ENCODE measurements at regions not wholly inside any gene's neighbourhood (a gene's known extent, or its start where the extent isn't known, plus 50 kb on each side); places are given as distances from the start of the nearest gene placed in this dataset.

DNA sequence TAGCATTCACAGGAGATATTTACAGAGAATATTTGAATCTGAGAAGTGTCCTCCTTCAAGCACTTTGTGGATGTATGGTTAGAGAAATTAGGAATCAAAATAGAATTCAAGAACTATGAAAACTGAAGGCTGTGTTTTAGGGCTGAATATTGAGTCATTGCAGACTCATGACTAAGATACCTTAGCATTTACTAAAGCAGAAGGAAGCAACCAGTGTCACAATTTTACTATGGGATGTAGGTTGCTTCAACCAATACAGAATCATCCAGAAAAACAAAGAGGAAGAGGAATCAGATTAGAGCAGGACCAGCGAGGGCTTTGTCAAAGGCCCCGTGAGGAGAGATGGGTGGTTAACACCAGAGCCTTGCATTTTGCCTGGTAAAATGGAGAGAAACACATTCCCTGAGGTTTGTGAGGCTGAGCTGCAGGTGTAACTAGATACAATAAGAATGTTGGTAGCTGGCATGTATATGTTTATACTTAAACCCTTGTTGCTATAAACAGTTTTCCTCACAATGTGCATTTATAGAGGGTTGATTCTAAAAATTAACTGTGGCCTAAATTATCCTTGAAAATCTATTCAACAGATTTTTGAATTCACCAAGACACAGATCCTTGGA, 518.1 kb downstream of the AGTPBP1 start:
- in situ Hi-C loops (cut with MboI; ENCODE audit: low pct_ligation_motif_present in 1 of 4, low pct_unique_long_range_greater_than_20kb in 1 of 4, low sequenced_read_pairs in 3 of 4), result no loop called here

DNA sequence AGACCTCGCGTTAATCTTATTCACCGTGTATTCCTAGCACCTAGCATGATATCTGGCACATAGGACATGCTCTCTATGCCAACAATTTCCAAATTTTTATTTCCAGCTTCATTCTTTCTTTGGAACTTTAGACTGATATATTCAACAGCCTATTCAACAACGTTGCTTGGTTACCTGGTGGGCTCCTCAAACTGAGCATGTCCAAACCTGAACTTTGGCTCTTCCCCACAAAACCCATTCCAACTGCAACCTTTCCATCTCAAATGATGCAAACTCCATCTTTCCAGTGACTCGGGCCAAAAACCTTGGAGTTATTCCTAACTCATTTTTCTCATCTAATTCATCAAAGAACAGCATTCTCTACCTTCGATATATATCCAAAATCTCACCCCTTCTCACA, 525.2 kb downstream of the AGTPBP1 start:
- no peaks in the 10 kb centered on the region for H3K36me3 ChIP-seq
- in situ Hi-C loops (cut with MboI; ENCODE audit: low pct_ligation_motif_present in 1 of 4, low pct_unique_long_range_greater_than_20kb in 1 of 4, low sequenced_read_pairs in 3 of 4), result no loop called here
- 85 to 91% methylated on average over 6 of the region's 6 CpGs for WGBS, 2 donors (ENCODE audit: low coverage in 1 of 2)

More for the DNA sequence above, 518.1 kb downstream of the AGTPBP1 start:
- WGBS, 2 donors (ENCODE audit: low coverage in 1 of 2), result 78 to 91% methylated on average over 1 to 2 of the region's 2 CpGs
- intact Hi-C loops (cut with DNase I; ENCODE audit: low total_unique reads), result no loop called here
- Histone ChIP-seq H3K4me1 (no peaks in the 10 kb centered on the region), H3K27me3 (no peaks in the 10 kb centered on the region), H3K9me3 (no peaks in the 10 kb centered on the region), H3K27ac (no peak overlapping the region), H3K4me3 (no peak overlapping the region), H3K36me3 (no peaks in the 10 kb centered on the region)
- no peak for DNase-seq
- TF ChIP-seq POLR2A (IDR thresholded peaks at IDR 0.05) (no peak), EP300 (IDR thresholded peaks at IDR 0.05; ENCODE audit: low read depth) (no peak), POLR2AphosphoS5 (IDR thresholded peaks at IDR 0.05) (no peak)
- TF ChIP-seq, protein P1, sequence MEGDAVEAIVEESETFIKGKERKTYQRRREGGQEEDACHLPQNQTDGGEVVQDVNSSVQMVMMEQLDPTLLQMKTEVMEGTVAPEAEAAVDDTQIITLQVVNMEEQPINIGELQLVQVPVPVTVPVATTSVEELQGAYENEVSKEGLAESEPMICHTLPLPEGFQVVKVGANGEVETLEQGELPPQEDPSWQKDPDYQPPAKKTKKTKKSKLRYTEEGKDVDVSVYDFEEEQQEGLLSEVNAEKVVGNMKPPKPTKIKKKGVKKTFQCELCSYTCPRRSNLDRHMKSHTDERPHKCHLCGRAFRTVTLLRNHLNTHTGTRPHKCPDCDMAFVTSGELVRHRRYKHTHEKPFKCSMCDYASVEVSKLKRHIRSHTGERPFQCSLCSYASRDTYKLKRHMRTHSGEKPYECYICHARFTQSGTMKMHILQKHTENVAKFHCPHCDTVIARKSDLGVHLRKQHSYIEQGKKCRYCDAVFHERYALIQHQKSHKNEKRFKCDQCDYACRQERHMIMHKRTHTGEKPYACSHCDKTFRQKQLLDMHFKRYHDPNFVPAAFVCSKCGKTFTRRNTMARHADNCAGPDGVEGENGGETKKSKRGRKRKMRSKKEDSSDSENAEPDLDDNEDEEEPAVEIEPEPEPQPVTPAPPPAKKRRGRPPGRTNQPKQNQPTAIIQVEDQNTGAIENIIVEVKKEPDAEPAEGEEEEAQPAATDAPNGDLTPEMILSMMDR (IDR thresholded peaks at IDR 0.05), result no peak

DNA sequence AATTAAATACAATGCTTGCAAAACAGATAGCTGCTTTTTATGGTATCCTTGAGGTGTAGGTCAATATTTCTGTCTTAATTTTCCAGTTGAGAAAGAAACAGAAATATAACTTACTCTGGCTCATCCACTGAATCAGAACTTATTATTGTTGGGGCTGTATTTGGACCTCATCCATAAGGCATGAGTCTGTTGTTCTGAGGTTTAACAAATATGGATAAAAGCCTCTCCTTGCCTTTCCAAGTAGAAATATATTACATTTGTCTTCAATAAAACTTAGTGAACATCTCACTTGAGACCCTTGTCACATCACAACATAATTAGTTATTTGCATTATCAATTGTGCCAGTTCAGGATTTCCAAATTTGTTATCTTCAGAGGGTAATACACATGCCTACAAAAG, 525.8 kb downstream of the AGTPBP1 start:
- intact Hi-C loops (cut with DNase I; ENCODE audit: low total_unique reads) (no loop called here), in situ Hi-C loops (cut with MboI; ENCODE audit: low pct_ligation_motif_present in 1 of 4, low pct_unique_long_range_greater_than_20kb in 1 of 4, low sequenced_read_pairs in 3 of 4) (no loop called here)
- Histone ChIP-seq H3K36me3 (no peaks in the 10 kb centered on the region), H3K4me1 (no peaks in the 10 kb centered on the region), H3K27me3 (peaks cover under 1% of the 10 kb centered on the region), H3K4me3 (no peak overlapping the region), H3K27ac (no peak overlapping the region), H3K9me3 (no peaks in the 10 kb centered on the region)
- no peak for DNase-seq
- no peak for TF ChIP-seq POLR2AphosphoS5 (IDR thresholded peaks at IDR 0.05)
- TF ChIP-seq EP300 (IDR thresholded peaks at IDR 0.05; ENCODE audit: low read depth), result no peak
- TF ChIP-seq POLR2A (IDR thresholded peaks at IDR 0.05), result no peak
- TF ChIP-seq, protein P1 (IDR thresholded peaks at IDR 0.05), result no peak

More for the DNA sequence above, 525.2 kb downstream of the AGTPBP1 start:
- TF ChIP-seq, protein P1 (IDR thresholded peaks at IDR 0.05), result no peak
- no peak for TF ChIP-seq POLR2AphosphoS5 (IDR thresholded peaks at IDR 0.05)
- no peak for TF ChIP-seq POLR2A (IDR thresholded peaks at IDR 0.05)
- TF ChIP-seq EP300 (IDR thresholded peaks at IDR 0.05; ENCODE audit: low read depth), result no peak
- no peak for DNase-seq
- Histone ChIP-seq H3K4me1 (no peaks in the 10 kb centered on the region), H3K9me3 (no peaks in the 10 kb centered on the region), H3K27me3 (no peaks in the 10 kb centered on the region), H3K27ac (no peak overlapping the region), H3K4me3 (no peak overlapping the region)
- intact Hi-C loops (cut with DNase I; ENCODE audit: low total_unique reads), result no loop called here

DNA sequence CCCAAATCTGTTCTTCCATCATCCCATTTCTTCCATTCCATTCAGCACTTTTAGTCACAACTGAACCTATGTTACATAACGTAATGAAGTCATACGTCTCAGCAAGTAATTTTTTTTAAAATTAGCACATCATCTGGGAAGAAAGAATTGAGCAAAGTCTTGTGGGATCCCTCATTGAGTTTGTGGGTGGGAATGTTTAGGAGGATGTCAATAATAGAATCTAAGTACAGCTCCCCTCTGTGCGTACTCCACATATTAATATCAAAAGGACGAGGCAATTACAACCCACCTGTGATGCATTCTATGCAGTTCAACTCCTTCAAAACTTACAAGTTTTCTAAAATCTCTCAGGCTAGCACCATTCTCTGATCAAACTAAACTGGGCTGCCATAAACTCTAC, 526.3 kb downstream of the AGTPBP1 start:
- intact Hi-C loops (cut with DNase I; ENCODE audit: low total_unique reads), result no loop called here
- H3K27ac ChIP-seq, result no peak overlapping the region
- no peak for TF ChIP-seq EP300 (IDR thresholded peaks at IDR 0.05; ENCODE audit: low read depth)
- TF ChIP-seq POLR2A (IDR thresholded peaks at IDR 0.05), result no peak
- TF ChIP-seq, protein P1 (IDR thresholded peaks at IDR 0.05), result no peak
- TF ChIP-seq POLR2AphosphoS5 (IDR thresholded peaks at IDR 0.05), result no peak
- in situ Hi-C loops (cut with MboI; ENCODE audit: low pct_ligation_motif_present in 1 of 4, low pct_unique_long_range_greater_than_20kb in 1 of 4, low sequenced_read_pairs in 3 of 4), result no loop called here
- no peaks in the 10 kb centered on the region for H3K4me1 ChIP-seq
- peaks cover 5% of the 10 kb centered on the region for H3K27me3 ChIP-seq
- H3K4me3 ChIP-seq, result no peak overlapping the region
- WGBS, 2 donors (ENCODE audit: low coverage in 1 of 2), result 78 to 88% methylated on average over 4 of the region's 4 CpGs
- no peak for DNase-seq
- H3K9me3 ChIP-seq, result no peaks in the 10 kb centered on the region
- H3K36me3 ChIP-seq, result no peaks in the 10 kb centered on the region

Measured in transverse colon (tissue), 4 donors.